SK-N-SH (cell line): ENCODE measurements at regions not wholly inside any gene's neighbourhood (a gene's known extent, or its start where the extent isn't known, plus 50 kb on each side); places are given as distances from the start of the nearest gene placed in this dataset.

Experiments
- CTCF ChIA-PET: fragments of 300-600, 350-600 bp; formaldehyde crosslinking; extraction: SDS; loops from one replicate; lab custom pipeline; 2021; lab: Yijun Ruan, JAX
- POLR2A ChIA-PET: fragments of 350-600 bp; sonication (Branson Sonifier 250); formaldehyde crosslinking; extraction: SDS; loops from one replicate; lab custom pipeline; 2020; ENCODE audit warnings: antibody characterized with exemption, inconsistent platforms; lab: Yijun Ruan, JAX
- DNase-seq: peaks from one replicate; pipeline ENCODE4 v3.0.0; 2012
- H2AFZ ChIP-seq: fragments of 200-600 bp; sonication (generic); 2 replicates; pipeline ENCODE4 v1.8.1; 2016; ENCODE audit warnings: antibody characterized with exemption, mild to moderate bottlenecking, low read depth
- H3F3A ChIP-seq: fragments of 200-600 bp; sonication (generic); replicated peaks from 2 replicates; pipeline ENCODE3; 2016; ENCODE audit warnings: antibody characterized with exemption, mild to moderate bottlenecking; ENCODE audit not compliant: insufficient read depth
- H3K27ac ChIP-seq, 2 experiments: fragments of 200-500 bp in 1 of 2; fragments of 200-600 bp in 1 of 2; sonication (Bioruptor generic) in 1 of 2; sonication (generic), shearing (Covaris generic) in 1 of 2; 2 replicates each; pipeline versions ENCODE4 v1.5.1 to v1.6.1; 2014 to 2016; ENCODE audit warnings: low read depth in 2 of 2, inconsistent platforms in 1 of 2, low read length in 1 of 2, mild to moderate bottlenecking in 1 of 2, mixed read lengths in 1 of 2
- H3K27me3 ChIP-seq: fragments of 200-600 bp; sonication (generic), shearing (Covaris generic); 2 replicates; pipeline ENCODE4 v1.6.1; 2016; ENCODE audit warnings: mixed run types; ENCODE audit not compliant: insufficient read depth
- H3K36me3 ChIP-seq, 2 experiments: fragments of 200-500 bp in 1 of 2; fragments of 200-600 bp in 1 of 2; sonication (Bioruptor generic) in 1 of 2; sonication (generic) in 1 of 2; replicated peaks in 1 of 2; 2 replicates each; pipeline versions ENCODE3 to v1.5.1; 2014 to 2016; ENCODE audit warnings: low read length in 1 of 2, mild to moderate bottlenecking in 1 of 2; ENCODE audit not compliant: insufficient read depth in 2 of 2, control insufficient read depth in 1 of 2
- H3K4me1 ChIP-seq, 2 experiments: fragments of 200-500 bp in 1 of 2; fragments of 200-600 bp in 1 of 2; sonication (Bioruptor generic) in 1 of 2; sonication (generic), shearing (Covaris generic) in 1 of 2; 2 replicates each; pipeline versions ENCODE4 v1.5.1 to v1.6.1; 2014 to 2016; ENCODE audit warnings: low read depth in 1 of 2, low read length in 1 of 2, mixed run types in 1 of 2; ENCODE audit not compliant: insufficient read depth in 2 of 2, control insufficient read depth in 1 of 2
- H3K4me2 ChIP-seq: fragments of 200-600 bp; sonication (generic), shearing (Covaris generic); 2 replicates; pipeline ENCODE4 v1.6.1; 2017; ENCODE audit warnings: mixed run types
- H3K4me3 ChIP-seq, 2 experiments: fragments of 200-500 bp in 1 of 2; fragments of 200-600 bp in 1 of 2; sonication (Bioruptor generic) in 1 of 2; sonication (generic), shearing (Covaris generic) in 1 of 2; 2 replicates each; pipeline versions ENCODE4 v1.5.1 to v1.8.1; 2014 to 2016; ENCODE audit warnings: low read depth in 2 of 2, inconsistent platforms in 1 of 2, low read length in 1 of 2, mild to moderate bottlenecking in 1 of 2, mixed read lengths in 1 of 2, moderate library complexity in 1 of 2
- H3K79me2 ChIP-seq: fragments of 200-600 bp; sonication (generic); 2 replicates; pipeline ENCODE4 v1.8.1; 2017; ENCODE audit warnings: mild to moderate bottlenecking; ENCODE audit not compliant: insufficient read depth
- H3K9ac ChIP-seq: fragments of 200-600 bp; sonication (generic); 2 replicates; pipeline ENCODE4 v1.6.1; 2017; ENCODE audit warnings: mixed run types
- H3K9me2 ChIP-seq: fragments of 200-600 bp; sonication (generic); 2 replicates; pipeline ENCODE4 v1.6.1; 2017; ENCODE audit warnings: mixed run types
- H3K9me3 ChIP-seq: fragments of 200-600 bp; sonication (generic); 2 replicates; pipeline ENCODE4 v1.6.1; 2017; ENCODE audit warnings: mixed run types, mild to moderate bottlenecking, moderate library complexity
- H4K20me1 ChIP-seq: fragments of 200-600 bp; sonication (generic); 2 replicates; pipeline ENCODE4 v1.6.1; 2017; ENCODE audit warnings: mild to moderate bottlenecking, mixed run types; ENCODE audit not compliant: insufficient read depth
- CHD2 ChIP-seq: fragments of 150-350 bp; IDR thresholded peaks from 2 replicates; pipeline ENCODE4 v1.6.1; 2018; ENCODE audit warnings: low read length; ENCODE audit not compliant: partially characterized antibody
- FOXM1 ChIP-seq: IDR thresholded peaks from 2 replicates; pipeline ENCODE4 v1.4.0; 2012; ENCODE audit warnings: low read depth, mild to moderate bottlenecking
- GATA2 ChIP-seq: sonication (generic); formaldehyde crosslinking; IDR thresholded peaks from 2 replicates; pipeline ENCODE4 v1.5.0; 2020; ENCODE audit warnings: mild to moderate bottlenecking, missing genetic modification reagents
- JUND ChIP-seq: IDR thresholded peaks from 2 replicates; pipeline ENCODE4 v1.4.0; 2012
- MEF2A ChIP-seq: IDR thresholded peaks from 2 replicates; pipeline ENCODE4 v1.4.0; 2012; ENCODE audit warnings: low read depth, borderline replicate concordance
- RCOR1 ChIP-seq: fragments of 150-350 bp; IDR thresholded peaks from 2 replicates; pipeline ENCODE4 v1.6.1; 2017; ENCODE audit warnings: antibody characterized with exemption, low read length
- SMC3 ChIP-seq: IDR thresholded peaks from 2 replicates; pipeline ENCODE4 v1.6.1; 2012; ENCODE audit warnings: low read depth, low read length, improper control_type of control experiment
- TCF12 ChIP-seq: IDR thresholded peaks from 2 replicates; pipeline ENCODE4 v1.4.0; 2012
- WGBS: methylation state at CpG from one replicate; pipeline ENCODE4 v1.1.6; 2017; ENCODE audit warnings: low lambda C conversion rate; 5-methylcytosine and 5-hydroxymethylcytosine counted together
- TF ChIP-seq, protein P1 (sequence below): IDR thresholded peaks from 2 replicates; pipeline ENCODE4 v1.4.0; 2012; ENCODE audit warnings: low read depth, borderline replicate concordance

DNA sequence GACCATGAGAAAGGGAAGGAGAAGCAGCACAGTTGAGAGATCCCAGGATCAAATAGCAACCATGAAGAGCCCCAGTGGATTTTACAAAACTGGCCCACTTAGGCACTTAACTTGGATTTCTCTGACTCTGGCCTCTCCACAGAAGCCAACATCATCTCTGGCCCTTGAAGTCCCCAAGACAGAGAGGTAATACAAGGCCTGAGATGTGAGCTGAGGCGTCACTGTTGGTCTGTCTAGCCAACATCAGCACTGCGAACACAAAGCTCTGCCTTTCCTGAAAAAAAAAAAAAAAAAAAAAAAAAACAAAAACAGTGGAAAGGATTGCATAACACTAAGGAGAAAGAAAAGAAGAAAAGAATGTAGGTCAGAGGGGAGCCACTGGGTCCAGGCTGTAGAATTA, 378.3 kb downstream of the BRINP1 start:
- no peaks in the 10 kb centered on the region for H3K27me3 ChIP-seq
- no peaks in the 10 kb centered on the region for H3K79me2 ChIP-seq
- H3F3A ChIP-seq = no peaks in the 10 kb centered on the region
- no peak overlapping the region for H3K4me3 ChIP-seq
- H3K4me2 ChIP-seq = no peak overlapping the region
- POLR2A ChIA-PET = no interaction called here
- H3K9me2 ChIP-seq = no peaks in the 10 kb centered on the region
- no peaks in the 10 kb centered on the region; a peak in 1 of 4 replicates for H3K4me1 ChIP-seq
- no peaks in the 10 kb centered on the region for H3K36me3 ChIP-seq
- no peaks in the 10 kb centered on the region for H4K20me1 ChIP-seq
- TF ChIP-seq, protein P1, sequence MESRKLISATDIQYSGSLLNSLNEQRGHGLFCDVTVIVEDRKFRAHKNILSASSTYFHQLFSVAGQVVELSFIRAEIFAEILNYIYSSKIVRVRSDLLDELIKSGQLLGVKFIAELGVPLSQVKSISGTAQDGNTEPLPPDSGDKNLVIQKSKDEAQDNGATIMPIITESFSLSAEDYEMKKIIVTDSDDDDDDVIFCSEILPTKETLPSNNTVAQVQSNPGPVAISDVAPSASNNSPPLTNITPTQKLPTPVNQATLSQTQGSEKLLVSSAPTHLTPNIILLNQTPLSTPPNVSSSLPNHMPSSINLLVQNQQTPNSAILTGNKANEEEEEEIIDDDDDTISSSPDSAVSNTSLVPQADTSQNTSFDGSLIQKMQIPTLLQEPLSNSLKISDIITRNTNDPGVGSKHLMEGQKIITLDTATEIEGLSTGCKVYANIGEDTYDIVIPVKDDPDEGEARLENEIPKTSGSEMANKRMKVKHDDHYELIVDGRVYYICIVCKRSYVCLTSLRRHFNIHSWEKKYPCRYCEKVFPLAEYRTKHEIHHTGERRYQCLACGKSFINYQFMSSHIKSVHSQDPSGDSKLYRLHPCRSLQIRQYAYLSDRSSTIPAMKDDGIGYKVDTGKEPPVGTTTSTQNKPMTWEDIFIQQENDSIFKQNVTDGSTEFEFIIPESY = no peak
- no peak for TF ChIP-seq SMC3
- no peak for TF ChIP-seq GATA2 (CRISPR knock-in tag)
- TF ChIP-seq MEF2A = no peak
- TF ChIP-seq JUND = no peak
- TF ChIP-seq FOXM1 = no peak
- no peak for TF ChIP-seq RCOR1
- no peaks in the 10 kb centered on the region for H3K9me3 ChIP-seq
- H2AFZ ChIP-seq = no peak overlapping the region
- H3K9ac ChIP-seq = no peak overlapping the region
- no peak for DNase-seq
- CTCF ChIA-PET = no interaction called here
- no peak overlapping the region for H3K27ac ChIP-seq
- WGBS = 28% methylated on average over 2 of the region's 2 CpGs

DNA sequence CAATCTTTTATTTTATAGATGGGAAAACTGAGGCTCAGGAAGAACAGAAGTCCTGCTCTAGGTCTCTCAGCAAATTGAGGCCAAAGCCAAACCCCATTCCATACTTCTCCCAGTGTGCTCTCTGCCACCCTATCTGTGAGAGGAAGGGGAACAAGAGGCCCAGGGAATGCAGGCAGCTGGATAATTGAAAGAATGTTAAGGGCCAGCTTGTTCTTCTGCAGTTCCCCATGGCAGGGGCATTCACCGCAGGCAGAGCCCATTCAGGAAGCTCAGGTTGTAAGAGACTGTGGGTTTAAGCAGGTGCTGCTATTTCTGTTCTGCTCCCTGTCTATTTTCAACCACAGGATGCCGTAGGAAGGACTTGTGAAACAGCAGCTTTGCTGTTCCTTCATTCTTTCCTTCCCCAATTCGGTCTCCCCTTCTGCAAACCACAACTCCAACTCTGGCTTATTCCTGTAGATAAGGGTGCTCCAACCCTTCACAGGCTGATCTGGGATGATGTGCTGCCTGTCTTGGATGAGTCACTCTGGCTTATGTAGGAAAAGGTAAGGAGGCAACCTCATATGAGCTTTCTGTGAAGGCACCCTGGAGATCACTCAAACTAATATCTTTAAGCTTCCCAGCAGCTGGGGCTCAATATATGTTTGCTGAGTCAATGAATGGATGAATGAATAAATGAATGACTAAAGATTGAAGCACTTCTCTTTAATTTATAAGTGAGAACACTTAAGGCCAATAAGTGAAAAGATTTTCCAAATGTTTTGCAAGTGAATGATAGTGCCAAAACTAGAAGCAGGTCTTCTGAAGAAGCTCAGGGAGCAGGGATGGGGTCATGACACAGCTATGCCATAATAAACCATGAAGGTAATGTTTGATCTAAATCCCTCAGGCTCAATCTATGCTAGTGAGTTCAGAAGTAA, 377.6 kb downstream of the BRINP1 start:
- 21% methylated on average over 3 of the region's 3 CpGs for WGBS
- Histone ChIP-seq H3K27ac (no peak overlapping the region), H3K4me2 (no peak overlapping the region), H3K9me3 (no peaks in the 10 kb centered on the region), H3K9me2 (no peaks in the 10 kb centered on the region), H3K27me3 (no peaks in the 10 kb centered on the region)
- CTCF ChIA-PET = interaction anchor here (1.2 kb wide), 2 partner anchors 12 to 36 kb away, joined by 3 read pairs; no protein-coding TSS in a partner anchor
- TF ChIP-seq CHD2 = no peak
- no peak for TF ChIP-seq TCF12
- TF ChIP-seq, all 33 proteins: peak for 0
- POLR2A ChIA-PET = no interaction called here
- Histone ChIP-seq H4K20me1 (no peaks in the 10 kb centered on the region), H2AFZ (no peak overlapping the region), H3K4me3 (no peak overlapping the region), H3K4me1 (no peaks in the 10 kb centered on the region), H3F3A (no peaks in the 10 kb centered on the region), H3K36me3 (no peaks in the 10 kb centered on the region), H3K9ac (no peak overlapping the region), H3K79me2 (no peaks in the 10 kb centered on the region)
- DNase-seq = no peak
